ENCODE measurements at regions not wholly inside any gene's neighbourhood (a gene's known extent, or its start where the extent isn't known, plus 50 kb on each side); places are given as distances from the start of the nearest gene placed in this dataset.

DNA sequence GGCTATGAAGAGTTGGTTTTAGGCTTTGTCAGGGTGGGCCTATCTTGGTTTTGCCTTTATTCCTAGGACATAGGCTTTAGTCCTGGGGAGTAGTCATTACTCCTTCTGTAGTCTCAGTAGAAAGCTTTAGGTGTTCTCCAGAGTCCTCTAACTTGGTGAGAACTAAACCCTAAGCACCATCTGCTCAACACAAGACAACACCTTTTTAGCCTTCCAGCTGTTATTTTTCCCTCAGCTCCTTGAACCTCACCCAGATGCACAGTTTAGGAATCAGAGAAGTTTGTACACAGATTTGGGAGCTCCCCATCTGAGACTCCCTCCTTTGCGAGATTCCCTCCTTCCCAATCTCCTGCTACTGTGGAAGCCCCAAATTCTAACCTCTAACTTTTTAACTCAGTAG is 141.3 kb downstream of the QRSL1 start:
- no peak for TF ChIP-seq POLR2AphosphoS5 (IDR thresholded peaks at IDR 0.05)
- no peak for TF ChIP-seq POLR2A (IDR thresholded peaks at IDR 0.05)
- no peak for TF ChIP-seq CTCF (IDR thresholded peaks at IDR 0.05)
- Histone ChIP-seq H3K36me3 (no peaks in the 10 kb centered on the region), H3K27me3 (replicated peaks; ENCODE audit: insufficient read depth) (no peaks in the 10 kb centered on the region), H3K4me1 (replicated peaks) (no peaks in the 10 kb centered on the region), H3K9me3 (no peaks in the 10 kb centered on the region), H3K4me3 (no peak overlapping the region), H3K27ac (no peak overlapping the region)
- WGBS, result 97% methylated on average over 1 of the region's 1 CpG
- no peak for DNase-seq (ENCODE audit: low spot score)
- intact Hi-C loops (cut with DNase I), result no loop called here

DNA sequence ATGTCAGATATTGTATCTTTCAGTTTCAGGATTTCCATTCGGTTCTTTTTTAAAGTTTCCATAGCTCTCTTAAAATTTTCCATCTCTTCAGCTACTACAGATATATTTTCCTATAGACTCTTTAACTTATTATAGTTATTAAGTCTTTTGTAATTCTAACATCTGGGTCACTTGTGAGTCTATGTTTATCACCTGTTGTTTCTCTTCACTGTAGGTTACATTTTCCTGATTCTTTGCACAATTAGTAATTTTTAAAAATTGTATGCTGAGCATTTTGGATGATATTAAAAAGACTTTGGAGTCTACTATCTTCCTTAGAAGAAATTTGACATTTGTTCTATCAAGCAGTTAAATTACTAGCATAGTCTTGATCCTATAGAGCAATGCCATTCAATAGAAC is 140.7 kb downstream of the QRSL1 start:
- no peak overlapping the region for H3K27ac ChIP-seq
- H3K4me3 ChIP-seq, result no peak overlapping the region
- TF ChIP-seq POLR2A (IDR thresholded peaks at IDR 0.05), result no peak
- TF ChIP-seq CTCF (IDR thresholded peaks at IDR 0.05), result no peak
- no peak for TF ChIP-seq POLR2AphosphoS5 (IDR thresholded peaks at IDR 0.05)
- no peaks in the 10 kb centered on the region for H3K27me3 ChIP-seq (replicated peaks; ENCODE audit: insufficient read depth)
- no peaks in the 10 kb centered on the region for H3K4me1 ChIP-seq (replicated peaks)
- no peaks in the 10 kb centered on the region for H3K9me3 ChIP-seq
- intact Hi-C loops (cut with DNase I), result no loop called here
- no peaks in the 10 kb centered on the region for H3K36me3 ChIP-seq
- WGBS, result 97% methylated on average over 1 of the region's 1 CpG
- no peak for DNase-seq (ENCODE audit: low spot score)

DNA sequence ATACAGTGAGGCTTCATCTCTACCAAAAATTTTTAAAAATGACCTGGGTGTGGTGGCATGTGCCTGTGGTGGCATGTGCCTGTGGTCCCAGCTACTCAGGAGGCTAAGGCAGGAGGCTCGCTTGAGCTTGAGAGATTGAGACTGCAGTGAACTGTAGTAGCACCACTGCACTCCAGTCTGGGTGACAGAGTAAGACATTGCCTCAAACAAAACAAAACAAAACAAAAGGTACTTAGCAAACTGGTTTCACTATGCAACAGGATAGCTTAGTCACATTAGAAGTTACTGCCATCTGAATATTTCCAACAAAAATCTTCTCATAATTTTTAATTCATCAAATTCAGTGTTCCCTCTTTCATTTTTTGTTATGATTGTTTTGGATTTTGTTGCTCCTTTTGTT is 137.9 kb downstream of the QRSL1 start:
- H3K36me3 ChIP-seq, result no peaks in the 10 kb centered on the region
- no peak overlapping the region for H3K27ac ChIP-seq
- DNase-seq (ENCODE audit: low spot score), result no peak
- H3K9me3 ChIP-seq, result no peaks in the 10 kb centered on the region
- no peak overlapping the region for H3K4me3 ChIP-seq
- WGBS, result 96% methylated on average over 1 of the region's 1 CpG
- no peaks in the 10 kb centered on the region for H3K27me3 ChIP-seq (replicated peaks; ENCODE audit: insufficient read depth)
- TF ChIP-seq POLR2A (IDR thresholded peaks at IDR 0.05), result no peak
- no peak for TF ChIP-seq CTCF (IDR thresholded peaks at IDR 0.05)
- TF ChIP-seq POLR2AphosphoS5 (IDR thresholded peaks at IDR 0.05), result no peak
- no peaks in the 10 kb centered on the region for H3K4me1 ChIP-seq (replicated peaks)
- intact Hi-C loops (cut with DNase I), result no loop called here

DNA sequence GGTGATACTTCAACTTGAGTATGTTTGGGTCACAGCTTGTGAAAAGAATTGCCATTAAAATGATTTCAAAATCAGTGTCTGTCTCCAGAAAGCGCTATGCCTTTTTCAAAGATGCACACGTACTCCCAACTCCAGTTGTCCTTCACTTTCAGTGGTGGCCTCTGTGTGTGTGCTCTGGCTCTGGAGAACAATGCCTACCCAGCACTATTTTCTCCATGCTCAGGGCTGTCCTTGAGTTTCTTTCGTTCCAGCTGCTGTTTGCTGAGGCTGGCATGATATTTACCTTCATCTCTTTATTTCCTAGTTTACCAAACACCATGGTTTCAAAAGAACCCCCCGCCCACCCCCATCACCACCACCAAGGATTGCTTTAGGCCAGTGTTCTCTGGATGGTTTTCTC is 136.8 kb downstream of the QRSL1 start:
- H3K27ac ChIP-seq, result no peak overlapping the region
- WGBS, result 82% methylated on average over 4 of the region's 4 CpGs
- intact Hi-C loops (cut with DNase I), result no loop called here

More for the DNA sequence above, 136.8 kb downstream of the QRSL1 start:
- TF ChIP-seq POLR2AphosphoS5 (IDR thresholded peaks at IDR 0.05) (no peak), CTCF (IDR thresholded peaks at IDR 0.05) (no peak), POLR2A (IDR thresholded peaks at IDR 0.05) (no peak)
- Histone ChIP-seq H3K27me3 (replicated peaks; ENCODE audit: insufficient read depth) (no peaks in the 10 kb centered on the region), H3K9me3 (no peaks in the 10 kb centered on the region), H3K4me1 (replicated peaks) (no peaks in the 10 kb centered on the region), H3K4me3 (no peak overlapping the region), H3K36me3 (no peaks in the 10 kb centered on the region)
- DNase-seq (ENCODE audit: low spot score), result no peak

Measured in prostate gland (tissue), 2 donors.